ENCODE measurements at regions not wholly inside any gene's neighbourhood (a gene's known extent, or its start where the extent isn't known, plus 50 kb on each side); places are given as distances from the start of the nearest gene placed in this dataset.
"Not testable (repeated sequence)": the region's sequence is repeated elsewhere in the genome, so short reads cannot be mapped to it uniquely, and the experiment has no call there.

- no peak for DNase-seq
Measured at GRCh38 chr5:63553073-63553472, 409.2 kb downstream of the HTR1A start.

- DNase-seq = no peak
Measured at GRCh38 chr5:63535840-63536602, 426.2 kb downstream of the HTR1A start.

- DNase-seq = no peak
Measured at GRCh38 chr5:63524281-63524680, 438.0 kb downstream of the HTR1A start.

- DNase-seq = no peak
Measured at GRCh38 chr5:63516006-63516405, 446.2 kb downstream of the HTR1A start.

- DNase-seq = no peak
Measured at GRCh38 chr5:63500242-63500641, 462.0 kb downstream of the HTR1A start.

- DNase-seq = no peak
Measured at GRCh38 chr5:63495225-63495624, 467.0 kb downstream of the HTR1A start.

- DNase-seq = no peak
Measured at GRCh38 chr5:63483338-63483737, 478.9 kb downstream of the HTR1A start.

GRCh38 chr5:63473335-63473967 is 488.8 kb downstream of the HTR1A start:
- DNase-seq = no peak

- no peak for DNase-seq
Measured at GRCh38 chr5:63456279-63456678, 506.0 kb downstream of the HTR1A start.

- no peak for DNase-seq
Measured at GRCh38 chr5:63451188-63451587, 511.1 kb downstream of the HTR1A start.

GRCh38 chr5:63439537-63439936 is 522.7 kb downstream of the HTR1A start:
- no peak for DNase-seq

- DNase-seq = no peak
Measured at GRCh38 chr5:63409737-63410136, 552.5 kb downstream of the HTR1A start.

GRCh38 chr5:63408984-63409383 is 553.3 kb downstream of the HTR1A start:
- no peak for DNase-seq

- DNase-seq = peak; percentile 46
Measured at GRCh38 chr5:63401436-63402046, 560.7 kb downstream of the HTR1A start.

- no peak for DNase-seq
Measured at GRCh38 chr5:63400079-63400478, 562.2 kb downstream of the HTR1A start.

- DNase-seq = no peak
Measured at GRCh38 chr5:63398346-63398745, 563.9 kb downstream of the HTR1A start.

GRCh38 chr5:63388188-63388587 is 574.1 kb downstream of the HTR1A start:
- DNase-seq = not testable (repeated sequence)

- DNase-seq = no peak
Measured at GRCh38 chr5:63375851-63376250, 586.4 kb downstream of the HTR1A start.

- no peak for DNase-seq
Measured at GRCh38 chr5:63374085-63374484, 588.2 kb downstream of the HTR1A start.

GRCh38 chr5:63351164-63351563 is 611.1 kb downstream of the HTR1A start:
- DNase-seq = no peak

GRCh38 chr5:63346451-63346850 is 615.8 kb downstream of the HTR1A start:
- DNase-seq = no peak

GRCh38 chr5:63341442-63341841 is 620.8 kb downstream of the HTR1A start:
- no peak for DNase-seq

- no peak for DNase-seq
Measured at GRCh38 chr5:63323926-63324325, 638.3 kb downstream of the HTR1A start.

- DNase-seq = no peak
Measured at GRCh38 chr5:63314551-63314950, 647.7 kb downstream of the HTR1A start.
